Left colon (tissue), 2 donors: ENCODE measurements at regions not wholly inside any gene's neighbourhood (a gene's known extent, or its start where the extent isn't known, plus 50 kb on each side); places are given as distances from the start of the nearest gene placed in this dataset.

Experiments
- ATAC-seq: fragments of 200-7000 bp; cut with Tn5 transposase; one replicate; pipeline ENCODE4 v1.9.1; 2020; ENCODE audit warnings: mild to moderate bottlenecking, moderate library complexity
- DNase-seq, 2 donors: peaks; one replicate each; pipeline ENCODE4 v3.0.0-alpha.2; 2020
- intact Hi-C, 2 donors: fragments of 100-400 bp; cut with DNase I in 1 of 2; cut with micrococcal nuclease in 1 of 2; formaldehyde crosslinking; loops; one replicate each; pipeline versions ENCODE4 v1.11.2 to v1.14.0; 2022; cut with DNase I, micrococcal nuclease
- donor health status: DM: no; HTN: no; CAD: no.
- donor health status: DM: yes; HTN: yes; CAD: no.

- ATAC-seq (no peak), DNase-seq (no peak)
- intact Hi-C loops = no loop called here
These were observed 221.4 kb upstream of the MAF start for GRCh38 chr16:79821911-79822310.

- intact Hi-C loops = no loop called here
- DNase-seq (no peak), ATAC-seq (no peak)
These were observed 215.6 kb upstream of the MAF start for GRCh38 chr16:79816081-79816497.

- ATAC-seq (no peak), DNase-seq (no peak)
- intact Hi-C loops = no loop called here
These were observed 214.5 kb upstream of the MAF start for GRCh38 chr16:79815049-79815448.

DNA sequence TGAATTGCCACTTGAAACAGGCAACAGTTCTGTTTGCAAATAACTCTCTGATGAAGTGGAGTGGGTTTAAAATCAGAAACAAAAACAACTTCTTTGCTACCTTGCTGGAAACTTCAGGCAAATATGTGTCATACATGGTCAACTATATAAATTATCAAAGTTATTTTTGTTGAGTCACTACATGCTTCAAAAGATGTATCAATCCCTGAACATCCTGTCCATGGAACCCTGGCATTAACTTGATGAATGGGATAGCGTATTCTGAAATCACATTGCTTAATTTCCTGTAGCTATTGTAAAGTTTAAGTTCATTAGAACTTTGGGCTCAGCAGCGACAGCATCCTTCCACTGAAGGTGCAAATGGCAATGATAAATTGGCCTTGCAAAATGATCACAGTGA, 213.6 kb upstream of the MAF start:
- intact Hi-C loops = no loop called here
- no peak for ATAC-seq
- DNase-seq = no peak

DNA sequence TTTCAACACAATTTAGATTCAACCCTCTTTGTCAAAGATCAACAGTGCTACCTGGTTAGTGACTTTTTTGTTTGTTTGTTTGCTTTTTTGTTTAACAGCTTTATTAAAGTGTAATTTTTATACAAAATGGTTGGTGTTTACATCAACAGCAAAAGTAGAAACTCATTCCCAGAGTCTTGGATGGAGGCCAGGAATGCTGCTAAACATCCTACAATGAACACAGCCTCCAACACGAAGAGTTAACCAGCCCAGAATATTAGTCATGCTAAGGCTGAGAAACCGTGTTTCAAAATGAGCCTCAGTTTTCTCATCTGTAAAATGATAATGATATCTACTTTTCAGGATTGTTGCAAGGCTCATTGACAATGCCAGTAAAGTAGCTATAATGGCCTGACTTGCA, 211.0 kb upstream of the MAF start:
- DNase-seq (no peak), ATAC-seq (no peak)
- intact Hi-C loops = no loop called here

- ATAC-seq = no peak
- DNase-seq = no peak
- intact Hi-C loops = no loop called here
These were observed 210.1 kb upstream of the MAF start for GRCh38 chr16:79810449-79811189.

- ATAC-seq = no peak
- no peak for DNase-seq
- intact Hi-C loops = no loop called here
These were observed 208.8 kb upstream of the MAF start for GRCh38 chr16:79809376-79809775.

DNA sequence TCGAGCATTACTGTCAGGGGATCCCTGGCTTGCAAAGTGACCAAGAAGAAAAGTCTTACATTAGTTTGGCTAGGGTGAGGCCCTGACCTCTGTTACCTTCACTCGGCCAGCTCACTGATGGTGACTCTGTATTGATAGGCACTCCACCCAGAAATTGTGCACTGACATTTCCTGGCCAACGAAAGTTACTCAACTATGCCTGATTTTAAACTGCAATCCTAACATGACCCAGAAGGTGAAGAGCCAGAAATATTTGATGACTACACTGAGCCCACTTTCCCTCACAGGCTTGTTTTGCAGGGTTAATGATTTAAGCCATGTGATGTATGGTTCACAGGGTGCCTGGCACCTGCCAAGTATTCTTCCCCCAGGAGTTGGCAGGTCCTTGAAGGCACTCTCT, 208.2 kb upstream of the MAF start:
- ATAC-seq = no peak

GRCh38 chr16:79806757-79807156, 206.2 kb upstream of the MAF start:
- intact Hi-C loops = no loop called here
- ATAC-seq (no peak), DNase-seq (no peak)

More for the DNA sequence above, 208.2 kb upstream of the MAF start:
- intact Hi-C loops = no loop called here
- no peak for DNase-seq

DNA sequence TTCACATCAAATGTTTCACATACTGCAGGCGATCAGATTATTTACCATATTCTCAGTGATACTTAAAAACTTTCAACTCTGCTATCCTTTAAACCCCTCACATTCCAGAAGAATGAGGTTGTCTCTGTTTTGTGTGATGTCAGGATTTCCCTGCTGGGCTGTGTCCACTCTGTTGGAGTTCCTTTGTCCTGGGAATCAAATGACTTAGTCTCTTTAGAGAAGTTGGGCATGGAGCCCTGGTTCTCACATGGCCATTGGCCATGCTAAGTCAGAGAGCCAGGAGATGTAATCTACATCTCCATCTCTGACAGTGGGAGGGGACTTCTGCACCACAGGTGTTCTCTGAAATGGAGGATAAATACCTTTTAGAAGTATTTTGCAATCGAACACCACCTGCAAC, 205.1 kb upstream of the MAF start:
- intact Hi-C loops = no loop called here
- ATAC-seq = no peak
- no peak for DNase-seq

GRCh38 chr16:79801646-79802045, 201.1 kb upstream of the MAF start:
- ATAC-seq = no peak
- no peak for DNase-seq
- intact Hi-C loops = no loop called here

GRCh38 chr16:79800016-79800608, 199.6 kb upstream of the MAF start:
- DNase-seq = no peak
- intact Hi-C loops = no loop called here
- no peak for ATAC-seq

- no peak for ATAC-seq
- intact Hi-C loops = no loop called here
- no peak for DNase-seq
These were observed 198.0 kb upstream of the MAF start for GRCh38 chr16:79798416-79799053.

DNA sequence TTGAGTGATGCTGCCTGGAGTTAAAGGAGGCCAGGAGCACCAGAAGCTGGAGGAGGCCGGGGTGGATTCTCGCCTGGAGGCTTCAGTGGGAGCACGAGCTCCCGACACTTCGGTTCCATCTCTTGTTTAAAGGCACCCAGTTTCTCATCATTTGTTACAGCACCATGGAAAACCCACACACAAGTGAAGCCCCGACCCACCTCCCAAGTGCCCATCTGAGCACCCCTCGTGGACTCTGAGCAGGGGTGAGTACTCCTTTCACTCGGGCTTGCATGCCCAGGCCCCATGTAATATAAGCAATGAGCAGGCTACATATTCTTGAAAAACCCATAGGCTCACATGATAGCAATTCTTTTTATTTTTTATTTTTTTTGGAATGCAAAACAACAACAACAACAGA, 196.9 kb upstream of the MAF start:
- intact Hi-C loops = no loop called here
- no peak for ATAC-seq
- DNase-seq = no peak

DNA sequence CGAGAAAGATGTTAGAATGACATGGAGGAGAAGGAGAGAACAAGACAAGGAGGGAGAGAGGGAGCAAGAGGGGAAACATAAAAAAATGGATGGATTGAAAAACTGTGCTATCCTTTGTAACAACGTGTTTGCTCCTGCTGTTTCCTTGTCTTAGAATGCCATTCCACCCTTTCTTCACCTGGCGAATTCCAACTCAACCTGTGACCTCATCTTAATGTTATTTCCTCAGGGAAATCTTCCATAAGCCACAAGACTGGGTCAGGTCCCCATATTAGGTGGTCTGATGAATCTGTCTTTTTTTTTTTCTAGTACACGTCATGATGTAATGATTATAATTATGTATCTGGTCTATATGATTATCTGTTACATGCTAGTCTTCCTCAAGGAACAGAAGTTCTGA, 195.0 kb upstream of the MAF start:
- DNase-seq (no peak), ATAC-seq (no peak)
- intact Hi-C loops = no loop called here

DNA sequence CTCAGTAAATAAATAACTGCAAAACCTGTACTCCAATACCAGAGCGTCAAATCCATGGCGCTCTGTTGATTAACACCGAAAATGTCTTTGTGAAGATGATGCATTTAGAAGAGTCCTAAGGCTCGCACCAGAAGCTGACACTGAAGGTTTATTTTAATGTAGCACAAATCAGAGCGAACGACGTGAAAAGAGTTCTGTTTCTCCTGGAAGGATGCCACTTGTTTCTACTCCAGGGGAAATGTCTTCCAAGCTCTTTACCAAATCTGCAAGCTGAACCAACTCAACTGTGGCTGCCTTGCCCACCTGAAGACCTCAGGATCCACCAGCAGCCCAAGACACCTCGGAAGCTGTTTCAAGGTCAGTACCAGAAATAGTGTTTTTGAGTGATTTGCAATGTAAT, 194.4 kb upstream of the MAF start:
- DNase-seq = no peak
- intact Hi-C loops = no loop called here
- no peak for ATAC-seq

DNA sequence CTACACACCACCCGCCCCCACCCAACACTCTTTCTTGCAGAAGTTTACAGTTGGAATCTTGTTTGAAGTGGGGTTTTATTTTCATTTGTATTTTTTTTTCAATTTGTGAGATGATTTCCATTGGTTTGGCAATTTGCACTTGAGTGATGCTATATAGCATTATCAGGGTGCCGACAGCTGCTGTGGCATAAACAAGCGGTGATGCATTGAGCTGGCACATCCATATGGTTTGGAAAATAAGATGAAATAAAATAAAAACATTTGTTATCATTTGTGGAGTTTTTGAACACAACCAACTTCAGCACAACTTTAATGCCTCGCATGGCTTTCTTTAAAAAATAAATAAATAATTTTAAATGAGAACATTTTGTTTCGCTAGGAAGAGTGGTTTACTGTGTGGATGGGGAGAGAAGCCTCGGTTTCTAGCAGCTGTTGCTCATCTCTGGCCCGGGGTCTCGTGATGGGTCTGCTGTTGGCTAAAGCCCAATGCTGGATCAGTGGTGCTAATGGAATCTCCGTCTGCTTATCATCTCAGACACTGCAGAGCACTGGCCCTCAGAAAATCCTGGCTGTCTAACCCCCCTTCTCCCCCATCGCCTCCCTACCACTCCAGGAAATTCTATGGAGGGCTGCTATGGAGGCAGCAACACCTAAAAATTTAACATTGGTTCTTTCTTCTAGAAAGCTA, 192.3 kb upstream of the MAF start:
- intact Hi-C loops = no loop called here
- no peak for ATAC-seq
- peak in 1 of 2 donors; percentile 7 for DNase-seq

DNA sequence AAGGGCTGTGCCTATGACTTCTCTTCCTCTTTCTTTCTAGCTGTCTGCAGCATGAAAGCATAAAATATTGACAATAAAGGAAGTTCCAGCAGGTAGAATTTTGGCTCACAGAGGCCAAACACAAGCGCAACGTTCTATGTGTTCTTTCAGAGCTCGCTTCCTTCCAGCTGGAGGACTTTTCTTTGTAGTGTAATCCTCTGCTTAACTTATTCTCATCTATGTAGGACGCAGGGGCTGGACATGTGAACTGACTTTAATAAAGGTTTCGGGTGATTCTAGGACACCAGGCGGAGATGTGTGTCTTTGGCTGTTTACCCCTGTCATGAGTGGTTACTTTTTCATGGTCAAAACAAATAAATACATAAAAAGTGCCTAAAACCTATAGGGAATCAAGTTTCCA, 191.5 kb upstream of the MAF start:
- intact Hi-C loops = no loop called here
- ATAC-seq = no peak
- no peak for DNase-seq

DNA sequence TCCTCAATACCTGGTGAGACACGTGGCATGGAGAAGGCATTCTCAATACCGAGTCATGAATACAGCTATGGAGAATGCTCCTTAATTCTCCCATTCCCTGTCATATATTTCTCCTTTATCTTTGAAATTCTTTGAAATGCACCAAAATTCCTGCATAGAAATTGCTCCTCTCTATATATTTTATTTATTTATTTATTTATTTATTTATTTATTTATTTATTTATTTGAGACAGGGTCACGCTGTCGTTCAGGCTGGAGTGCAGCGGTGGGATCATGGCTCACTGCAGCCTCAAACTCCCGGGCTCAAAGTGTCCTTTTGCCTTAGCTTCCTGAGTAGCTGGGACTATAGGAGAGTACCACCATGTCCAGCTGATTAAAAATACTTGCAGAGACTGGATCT, 190.3 kb upstream of the MAF start:
- ATAC-seq = no peak

GRCh38 chr16:79788949-79789348, 188.4 kb upstream of the MAF start:
- ATAC-seq (no peak), DNase-seq (no peak)
- intact Hi-C loops = no loop called here

More for the DNA sequence above, 190.3 kb upstream of the MAF start:
- no peak for DNase-seq
- intact Hi-C loops = no loop called here
